ENCODE measurements at regions not wholly inside any gene's neighbourhood (a gene's known extent, or its start where the extent isn't known, plus 50 kb on each side); places are given as distances from the start of the nearest gene placed in this dataset.
A peak's percentile ranks its signal among the peaks of the same experiment; 100 is the strongest.
"Not testable (repeated sequence)": the region's sequence is repeated elsewhere in the genome, so short reads cannot be mapped to it uniquely, and the experiment has no call there.

DNA sequence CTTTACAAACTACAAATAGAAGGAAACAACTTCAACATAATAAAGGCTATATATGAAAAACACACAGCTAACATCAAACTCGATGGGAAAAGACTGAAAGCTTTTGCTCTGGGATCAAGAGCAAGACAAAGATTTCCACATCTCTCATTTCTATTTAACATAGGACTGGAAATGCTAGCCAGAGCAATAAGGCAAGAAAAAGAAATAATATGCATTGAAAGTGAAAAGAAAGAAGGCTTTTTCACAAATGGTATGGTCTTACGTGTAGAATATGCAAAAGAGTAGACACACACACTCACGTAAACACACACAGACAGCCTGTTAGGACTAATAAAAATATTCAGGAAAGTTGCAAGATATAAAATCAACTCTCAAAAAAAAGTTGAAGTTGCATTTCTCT is 660.5 kb upstream of the PCDH10 start:
- Mint-ChIP-seq H3K27me3 (no peaks in the 10 kb centered on the region), H3K9me3 (peaks cover 0 to 9% of the 10 kb centered on the region in 2 donors), H3K4me1 (no peaks in the 10 kb centered on the region), H3K4me3 (no peak overlapping the region), H3K27ac (no peak overlapping the region)
- ATAC-seq = no peak
- DNase-seq = no peak

DNA sequence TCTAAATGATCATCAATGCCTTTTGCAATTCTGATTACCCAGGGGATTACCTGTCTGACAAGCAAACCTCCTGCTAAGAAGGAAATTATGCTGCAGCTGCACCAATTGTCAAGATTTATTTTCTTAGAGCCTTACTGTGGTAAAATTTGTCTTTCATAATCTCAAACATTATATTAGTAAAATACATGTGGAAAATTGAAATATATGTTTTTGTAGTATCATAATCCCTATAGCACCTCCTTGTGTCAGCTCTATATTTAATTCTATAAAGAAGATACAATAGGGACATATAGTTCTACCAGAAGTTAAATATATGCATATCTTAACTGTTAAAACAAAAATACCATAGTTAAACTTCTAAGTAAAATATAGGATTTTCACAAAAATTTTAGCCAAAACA is 655.6 kb upstream of the PCDH10 start:
- no peaks in the 10 kb centered on the region for H3K4me1 Mint-ChIP-seq
- DNase-seq (no peak), ATAC-seq (no peak)
- H3K4me3 Mint-ChIP-seq = no peak overlapping the region
- no peak overlapping the region for H3K27ac Mint-ChIP-seq
- H3K27me3 Mint-ChIP-seq = no peaks in the 10 kb centered on the region
- peaks cover 0 to 4% of the 10 kb centered on the region in 2 donors for H3K9me3 Mint-ChIP-seq

DNA sequence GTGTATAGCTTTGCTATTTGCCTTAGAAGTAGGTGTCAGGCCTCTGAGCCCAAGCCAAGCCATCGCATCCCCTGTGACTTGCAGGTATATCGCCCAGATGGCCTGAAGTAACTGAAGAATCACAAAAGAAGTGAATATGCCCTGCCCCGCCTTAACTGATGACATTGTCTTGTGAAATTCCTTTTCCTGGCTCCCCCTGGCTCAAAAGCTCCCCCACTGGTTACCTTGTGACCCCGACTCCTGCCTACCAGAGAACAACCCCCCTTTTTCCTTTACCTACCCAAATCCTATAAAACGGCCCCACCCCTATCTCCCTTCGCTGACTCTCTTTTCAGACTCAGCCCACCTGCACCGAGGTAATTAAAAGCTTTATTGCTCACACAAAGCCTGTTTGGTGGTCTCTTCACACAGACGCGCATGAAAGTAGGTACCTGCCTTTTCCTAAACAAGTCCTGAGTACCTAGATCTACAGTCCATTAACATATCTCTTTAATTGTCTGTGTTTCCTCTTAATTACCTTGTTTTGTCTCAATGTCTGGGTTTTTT is 653.8 kb upstream of the PCDH10 start:
- H3K9me3 Mint-ChIP-seq, H3K27ac Mint-ChIP-seq, DNase-seq, ATAC-seq, H3K4me3 Mint-ChIP-seq, H3K4me1 Mint-ChIP-seq, H3K27me3 Mint-ChIP-seq: not testable (repeated sequence)

DNA sequence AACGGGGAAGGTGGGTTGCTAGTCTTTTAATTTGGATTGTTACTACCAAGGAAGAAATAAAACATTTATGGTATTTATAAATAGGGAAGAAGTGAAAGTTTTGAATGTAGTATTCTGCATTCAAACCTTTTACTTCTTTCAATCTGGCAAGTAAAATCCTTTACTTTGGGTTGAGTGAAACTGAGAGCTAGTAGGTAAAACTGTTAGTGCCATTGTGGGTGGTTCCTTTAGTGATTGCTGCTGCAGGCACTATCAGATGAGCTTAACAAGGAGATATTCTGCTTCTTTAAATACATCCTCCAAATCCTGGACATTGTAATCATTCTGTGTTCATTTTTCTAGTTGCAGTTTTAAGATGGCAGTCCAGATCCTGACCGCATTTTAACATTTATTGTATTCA is 650.9 kb upstream of the PCDH10 start:
- H3K4me3 Mint-ChIP-seq = no peak overlapping the region
- no peak for ATAC-seq
- H3K27me3 Mint-ChIP-seq = no peaks in the 10 kb centered on the region

DNA sequence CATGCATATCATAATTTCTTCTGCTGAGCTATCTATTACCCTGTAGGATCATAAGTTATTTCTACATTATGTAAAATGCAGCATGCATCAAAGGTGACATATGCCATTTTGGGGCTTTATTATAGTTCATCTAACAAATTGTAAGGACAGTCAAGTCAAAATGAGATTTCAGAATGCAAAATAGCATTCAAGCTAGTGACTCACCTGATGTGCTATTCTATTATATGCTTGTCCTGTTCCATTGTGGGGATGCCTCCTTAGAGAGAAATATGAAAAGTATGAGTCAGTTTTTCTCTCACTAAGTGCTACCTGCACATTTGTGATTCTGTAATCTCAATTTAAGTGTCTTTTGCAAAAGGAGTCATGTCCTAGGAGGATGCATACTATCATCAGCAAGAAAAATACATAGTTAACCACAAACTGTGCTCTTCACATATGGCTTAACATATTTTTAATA is 647.0 kb upstream of the PCDH10 start:
- no peak for DNase-seq
- peaks cover 0 to 5% of the 10 kb centered on the region in 2 donors for H3K9me3 Mint-ChIP-seq
- H3K27ac Mint-ChIP-seq = no peak overlapping the region
- H3K4me3 Mint-ChIP-seq = no peak overlapping the region
- no peaks in the 10 kb centered on the region for H3K4me1 Mint-ChIP-seq
- ATAC-seq = no peak
- no peaks in the 10 kb centered on the region for H3K27me3 Mint-ChIP-seq

More for the DNA sequence above, 650.9 kb upstream of the PCDH10 start:
- no peaks in the 10 kb centered on the region for H3K4me1 Mint-ChIP-seq
- no peak overlapping the region for H3K27ac Mint-ChIP-seq
- H3K9me3 Mint-ChIP-seq = peaks cover 0 to 5% of the 10 kb centered on the region in 2 donors
- DNase-seq = no peak

DNA sequence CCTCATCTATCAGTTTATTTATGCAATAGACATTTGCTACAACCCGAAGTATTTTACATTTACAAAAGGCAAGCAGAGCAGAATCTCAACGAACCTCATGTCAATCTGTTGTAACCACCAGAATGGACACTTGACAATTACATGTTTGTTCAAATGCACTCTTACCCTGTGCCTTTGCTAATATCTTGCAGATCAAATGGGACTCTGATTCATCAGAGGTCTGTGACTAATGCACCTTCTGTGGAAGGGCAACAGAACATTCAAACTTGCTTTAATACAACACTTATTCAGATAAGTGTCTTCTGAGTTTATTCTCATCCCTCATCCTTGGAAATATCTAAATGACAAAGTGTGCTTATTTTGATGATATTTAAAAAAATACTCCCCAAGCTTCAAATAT is 644.7 kb upstream of the PCDH10 start:
- H3K9me3 Mint-ChIP-seq = peaks cover 0 to 5% of the 10 kb centered on the region in 2 donors
- ATAC-seq = no peak
- no peak overlapping the region for H3K4me3 Mint-ChIP-seq
- no peak overlapping the region for H3K27ac Mint-ChIP-seq
- H3K27me3 Mint-ChIP-seq = no peaks in the 10 kb centered on the region
- no peaks in the 10 kb centered on the region for H3K4me1 Mint-ChIP-seq
- DNase-seq = no peak

DNA sequence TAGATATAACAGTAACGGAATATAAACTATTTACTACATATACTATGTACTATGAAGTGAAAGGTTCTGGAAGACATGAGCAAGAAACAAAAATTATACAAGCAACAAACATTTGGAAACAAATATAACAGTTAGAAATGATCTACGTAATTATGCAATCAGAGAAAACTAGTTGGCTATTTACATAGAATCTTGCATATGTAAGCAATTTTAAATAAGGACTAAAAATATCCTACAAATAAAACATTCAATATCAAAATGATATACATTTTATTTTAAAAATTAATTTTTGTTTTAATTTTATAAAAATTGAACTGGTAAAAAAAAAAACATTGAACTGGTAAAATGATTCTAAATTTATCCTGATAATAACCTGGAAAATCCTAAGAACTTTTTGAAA is 642.5 kb upstream of the PCDH10 start:
- ATAC-seq (no peak), DNase-seq (no peak)
- Mint-ChIP-seq H3K4me3 (no peak overlapping the region), H3K27me3 (no peaks in the 10 kb centered on the region), H3K4me1 (no peaks in the 10 kb centered on the region), H3K9me3 (no peaks in the 10 kb centered on the region), H3K27ac (no peak overlapping the region)

DNA sequence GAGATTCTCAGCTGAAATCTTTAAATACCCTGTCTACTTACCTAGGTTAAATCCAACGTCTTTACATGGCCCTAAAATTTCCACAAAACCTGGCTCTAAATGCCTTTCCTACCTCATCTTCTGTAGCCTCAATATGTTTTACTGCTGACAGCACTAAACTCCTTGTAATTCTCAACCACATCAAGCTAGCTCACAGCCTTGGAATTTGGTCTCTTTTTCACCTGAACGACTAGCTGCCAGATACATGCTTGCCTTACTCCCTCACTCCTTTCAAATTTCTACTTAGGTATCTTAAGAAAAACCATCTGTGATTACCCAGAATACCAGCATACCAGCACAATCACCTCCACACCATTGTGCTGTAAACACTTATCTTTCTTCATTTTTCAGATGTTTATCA is 635.6 kb upstream of the PCDH10 start:
- no peak overlapping the region for H3K4me3 Mint-ChIP-seq
- H3K27ac Mint-ChIP-seq = no peak overlapping the region
- H3K27me3 Mint-ChIP-seq = no peaks in the 10 kb centered on the region
- ATAC-seq (no peak), DNase-seq (no peak)
- H3K9me3 Mint-ChIP-seq = peaks cover 0 to 10% of the 10 kb centered on the region in 2 donors
- no peaks in the 10 kb centered on the region for H3K4me1 Mint-ChIP-seq

DNA sequence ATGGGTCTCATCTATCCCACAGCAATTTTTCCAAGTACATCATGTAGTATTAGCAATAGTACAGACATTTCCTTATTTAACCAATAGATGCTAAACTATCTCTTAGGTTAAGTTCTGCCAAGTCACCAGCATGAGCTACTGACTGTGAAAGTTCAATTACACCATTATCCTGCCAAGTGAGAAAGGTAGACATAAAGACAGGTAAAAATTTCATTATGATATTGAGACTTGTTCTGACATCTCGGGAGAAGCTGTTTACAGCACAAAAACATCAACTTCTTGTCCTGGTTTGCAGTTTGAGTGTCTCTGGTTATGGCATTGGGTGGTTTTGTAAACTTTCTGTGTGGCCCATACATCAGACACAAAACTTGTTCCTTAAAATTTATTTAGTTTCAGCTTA is 622.4 kb upstream of the PCDH10 start:
- H3K27ac Mint-ChIP-seq = no peak overlapping the region
- no peaks in the 10 kb centered on the region for H3K4me1 Mint-ChIP-seq
- H3K4me3 Mint-ChIP-seq = no peak overlapping the region
- DNase-seq = no peak
- no peaks in the 10 kb centered on the region for H3K27me3 Mint-ChIP-seq
- H3K9me3 Mint-ChIP-seq = no peaks in the 10 kb centered on the region
- no peak for ATAC-seq

DNA sequence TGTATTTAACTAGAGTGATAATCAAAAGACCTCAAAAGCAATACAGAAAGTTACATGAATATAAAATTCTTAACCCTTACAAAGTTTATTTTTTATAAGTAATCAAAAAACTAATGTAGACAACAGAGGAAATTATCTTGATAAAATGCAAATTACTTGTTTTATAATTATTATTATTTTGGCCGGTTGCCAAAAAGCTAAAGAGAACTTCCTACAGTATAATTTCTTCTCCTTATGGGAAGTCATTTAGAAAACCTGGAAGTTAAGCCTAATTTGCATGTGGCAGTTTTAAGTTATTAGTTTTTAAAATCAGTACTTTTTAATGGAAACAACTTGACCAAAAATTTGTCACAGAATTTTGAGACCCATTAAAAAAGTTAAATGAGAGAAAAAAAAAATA is 621.3 kb upstream of the PCDH10 start:
- ATAC-seq = no peak
- Mint-ChIP-seq H3K4me3 (no peak overlapping the region), H3K9me3 (no peaks in the 10 kb centered on the region), H3K27ac (no peak overlapping the region), H3K4me1 (no peaks in the 10 kb centered on the region), H3K27me3 (no peaks in the 10 kb centered on the region)
- DNase-seq = no peak

DNA sequence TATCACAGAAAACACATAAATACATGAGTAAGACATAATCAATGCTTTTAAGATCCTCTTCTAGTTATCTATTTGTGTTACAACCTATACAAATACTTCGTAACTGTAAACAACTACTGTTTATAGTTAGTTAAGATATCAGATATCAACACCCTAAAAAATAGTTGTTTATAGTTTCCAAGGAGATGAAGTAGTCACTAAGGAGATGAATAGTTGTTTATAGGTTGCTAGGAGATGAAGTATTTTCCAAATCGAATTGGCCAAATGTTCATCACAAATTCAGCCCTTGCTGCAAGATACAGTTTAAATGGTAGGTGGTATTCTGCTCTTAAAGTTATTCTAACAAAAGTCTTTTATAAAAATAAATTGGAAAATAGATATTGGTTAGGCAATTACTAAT is 618.2 kb upstream of the PCDH10 start:
- H3K9me3 Mint-ChIP-seq = peaks cover 0 to 2% of the 10 kb centered on the region in 2 donors
- H3K4me1 Mint-ChIP-seq = no peaks in the 10 kb centered on the region
- H3K4me3 Mint-ChIP-seq = no peak overlapping the region
- H3K27me3 Mint-ChIP-seq = no peaks in the 10 kb centered on the region
- no peak for DNase-seq
- no peak overlapping the region for H3K27ac Mint-ChIP-seq
- ATAC-seq = no peak

DNA sequence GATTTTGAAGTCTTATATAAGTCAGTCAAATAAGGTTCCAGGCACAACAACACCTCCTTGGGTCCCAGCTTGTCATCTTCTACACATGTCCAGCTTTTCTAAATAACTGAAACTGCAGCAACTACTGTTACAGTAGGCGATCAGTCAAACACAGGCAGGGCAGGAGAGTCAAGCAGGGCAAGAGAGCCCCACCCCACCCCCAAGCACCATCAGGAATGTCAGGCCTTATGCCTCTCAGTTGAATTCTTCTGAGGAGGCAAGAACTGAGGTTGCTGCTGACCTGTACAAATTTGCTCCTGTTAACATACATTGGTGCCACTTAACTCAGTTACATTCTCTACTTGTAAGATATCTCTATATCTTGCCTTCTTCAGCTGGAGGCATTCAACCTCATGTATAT is 608.8 kb upstream of the PCDH10 start:
- no peak overlapping the region for H3K27ac Mint-ChIP-seq
- H3K4me1 Mint-ChIP-seq = no peaks in the 10 kb centered on the region
- no peak for ATAC-seq
- no peak overlapping the region for H3K4me3 Mint-ChIP-seq
- DNase-seq = no peak
- H3K9me3 Mint-ChIP-seq = peaks cover 14 to 16% of the 10 kb centered on the region in 2 donors
- no peaks in the 10 kb centered on the region for H3K27me3 Mint-ChIP-seq

DNA sequence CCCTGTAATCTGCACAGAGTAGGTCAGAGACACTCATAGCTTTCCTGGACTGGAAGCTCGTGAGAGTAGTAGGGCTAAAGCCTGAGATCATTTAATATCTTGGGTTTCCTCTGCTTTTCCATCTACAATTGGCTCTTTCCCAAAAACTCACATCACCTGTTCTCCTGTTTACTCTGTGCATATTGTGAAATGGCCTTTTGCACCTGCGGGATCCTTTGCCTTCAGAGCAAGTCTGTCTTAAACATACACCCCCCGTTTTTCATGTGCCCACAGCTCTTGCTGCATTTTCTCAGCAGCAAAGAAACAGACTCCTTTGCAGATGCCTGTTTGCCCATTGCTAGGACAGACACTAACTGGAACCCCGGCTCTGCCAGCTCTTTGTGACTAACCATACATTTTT is 608.3 kb upstream of the PCDH10 start:
- Mint-ChIP-seq H3K27ac (peak overlapping the region in 1 of 2 donors; percentile 70), H3K4me1 (no peaks in the 10 kb centered on the region), H3K4me3 (no peak overlapping the region), H3K9me3 (peaks cover 13 to 16% of the 10 kb centered on the region in 2 donors), H3K27me3 (no peaks in the 10 kb centered on the region)
- no peak for DNase-seq
- ATAC-seq = no peak

DNA sequence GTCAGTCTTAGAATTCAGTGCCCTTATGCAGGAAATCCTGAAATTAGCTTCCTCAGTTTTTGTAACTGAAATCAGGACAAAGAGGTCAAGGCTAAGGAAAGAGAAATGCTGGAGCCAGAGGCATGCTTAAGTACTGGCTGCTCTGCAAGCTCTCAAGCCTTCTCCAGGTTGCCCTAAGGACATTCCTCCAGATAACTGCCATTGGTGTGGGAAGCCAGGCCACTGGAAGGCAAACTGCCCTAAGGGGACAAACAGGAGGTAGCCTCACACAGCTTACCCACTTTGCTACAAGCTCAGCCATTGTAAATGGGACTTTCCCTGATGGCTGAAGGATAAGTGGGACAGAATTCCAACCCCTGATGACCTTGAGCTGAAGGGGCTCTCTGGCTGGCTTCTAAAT is 606.9 kb upstream of the PCDH10 start:
- no peak overlapping the region for H3K27ac Mint-ChIP-seq
- ATAC-seq = no peak
- no peaks in the 10 kb centered on the region for H3K27me3 Mint-ChIP-seq

DNA sequence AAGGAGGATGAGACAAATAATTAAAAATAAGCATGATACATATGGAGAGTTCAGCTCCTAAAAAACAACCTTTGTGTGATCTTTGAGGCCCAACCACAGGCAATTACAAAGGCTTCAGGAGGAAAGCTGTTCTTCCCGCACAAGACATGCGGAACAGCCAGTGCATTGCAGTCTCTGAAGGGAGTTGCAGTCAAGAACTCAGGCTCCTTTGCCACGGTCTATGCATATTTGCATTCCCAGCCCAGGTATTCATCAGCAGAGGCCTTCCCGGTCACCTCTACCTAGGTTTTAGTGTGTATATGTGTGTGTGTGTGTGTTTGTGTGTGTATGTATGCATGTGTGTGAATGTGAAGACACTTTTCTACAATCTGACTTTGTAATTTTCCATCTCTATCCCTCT is 600.6 kb upstream of the PCDH10 start:
- no peaks in the 10 kb centered on the region for H3K27me3 Mint-ChIP-seq
- H3K4me3 Mint-ChIP-seq = no peak overlapping the region
- ATAC-seq = no peak
- no peak overlapping the region for H3K27ac Mint-ChIP-seq
- no peaks in the 10 kb centered on the region for H3K4me1 Mint-ChIP-seq
- H3K9me3 Mint-ChIP-seq = peaks cover 4 to 7% of the 10 kb centered on the region in 2 donors
- DNase-seq = no peak

More for the DNA sequence above, 606.9 kb upstream of the PCDH10 start:
- DNase-seq = no peak
- Mint-ChIP-seq H3K4me3 (no peak overlapping the region), H3K9me3 (peaks cover 14 to 16% of the 10 kb centered on the region in 2 donors), H3K4me1 (no peaks in the 10 kb centered on the region)

DNA sequence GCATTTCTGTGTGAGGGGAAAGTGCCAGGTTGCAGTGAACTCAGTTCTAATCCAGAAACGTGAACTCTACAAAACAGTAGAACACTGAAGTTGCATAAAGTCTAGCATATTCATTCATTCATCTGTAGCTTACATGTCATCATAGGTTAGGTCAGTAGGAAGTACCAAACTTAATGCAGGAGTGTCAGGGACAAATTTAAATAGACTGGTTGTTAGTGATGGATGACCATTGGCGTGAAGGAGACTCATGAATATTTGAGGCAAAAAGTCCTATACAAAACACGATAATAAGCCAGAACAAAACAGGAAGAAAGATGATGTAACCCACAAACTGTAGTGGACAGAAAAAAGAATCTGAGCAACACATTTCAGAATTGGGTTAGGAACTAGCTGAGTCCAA is 592.8 kb upstream of the PCDH10 start:
- no peaks in the 10 kb centered on the region for H3K4me1 Mint-ChIP-seq
- peaks cover 5 to 7% of the 10 kb centered on the region in 2 donors for H3K9me3 Mint-ChIP-seq
- H3K27ac Mint-ChIP-seq = no peak overlapping the region
- H3K27me3 Mint-ChIP-seq = no peaks in the 10 kb centered on the region
- H3K4me3 Mint-ChIP-seq = no peak overlapping the region
- ATAC-seq (no peak), DNase-seq (no peak)

DNA sequence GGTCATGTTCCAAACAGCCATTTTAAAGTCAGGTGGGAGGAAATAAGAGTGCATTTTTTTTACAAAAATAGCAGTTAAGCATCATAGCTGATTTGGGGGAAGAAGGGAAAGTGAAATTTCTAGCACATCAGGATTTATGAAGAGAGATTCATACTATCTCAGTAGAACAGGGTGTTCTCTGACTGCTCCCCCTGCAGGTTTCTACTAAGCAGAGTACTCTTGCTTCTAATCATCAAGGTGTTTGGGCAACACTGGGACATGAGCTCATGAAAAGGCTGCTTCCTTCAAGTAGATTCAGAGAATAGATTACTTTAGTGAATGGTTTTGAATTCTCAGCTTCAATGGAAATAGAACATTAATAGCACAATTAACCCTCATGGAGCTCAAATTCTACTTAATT is 591.4 kb upstream of the PCDH10 start:
- Mint-ChIP-seq H3K27ac (no peak overlapping the region), H3K4me1 (no peaks in the 10 kb centered on the region), H3K4me3 (no peak overlapping the region), H3K27me3 (no peaks in the 10 kb centered on the region), H3K9me3 (peaks cover 3 to 5% of the 10 kb centered on the region in 2 donors)
- ATAC-seq (no peak), DNase-seq (no peak)
